Neuron (in vitro differentiated cells): ENCODE measurements at regions not wholly inside any gene's neighbourhood (a gene's known extent, or its start where the extent isn't known, plus 50 kb on each side); places are given as distances from the start of the nearest gene placed in this dataset.

Experiments used
- H2AFZ ChIP-seq: one replicate; pipeline ENCODE4 v1.6.1; 2013; ENCODE audit warnings: low read depth, mild to moderate bottlenecking, inconsistent platforms, low read length, moderate library complexity
- H3K27me3 ChIP-seq: one replicate; pipeline ENCODE4 v1.6.1; 2013; ENCODE audit warnings: low read length; ENCODE audit not compliant: insufficient read depth
- H3K36me3 ChIP-seq: one replicate; pipeline ENCODE4 v1.6.1; 2013; ENCODE audit warnings: low read length; ENCODE audit not compliant: insufficient read depth
- H3K4me1 ChIP-seq: one replicate; pipeline ENCODE4 v1.6.1; 2013; ENCODE audit warnings: low read length; ENCODE audit not compliant: insufficient read depth
- H3K4me3 ChIP-seq: 2 replicates; pipeline ENCODE4 v1.5.1; 2013; ENCODE audit warnings: mild to moderate bottlenecking, low read length, moderate library complexity
- H3K9me3 ChIP-seq: one replicate; pipeline ENCODE4 v1.6.1; 2013; ENCODE audit warnings: low read length

DNA sequence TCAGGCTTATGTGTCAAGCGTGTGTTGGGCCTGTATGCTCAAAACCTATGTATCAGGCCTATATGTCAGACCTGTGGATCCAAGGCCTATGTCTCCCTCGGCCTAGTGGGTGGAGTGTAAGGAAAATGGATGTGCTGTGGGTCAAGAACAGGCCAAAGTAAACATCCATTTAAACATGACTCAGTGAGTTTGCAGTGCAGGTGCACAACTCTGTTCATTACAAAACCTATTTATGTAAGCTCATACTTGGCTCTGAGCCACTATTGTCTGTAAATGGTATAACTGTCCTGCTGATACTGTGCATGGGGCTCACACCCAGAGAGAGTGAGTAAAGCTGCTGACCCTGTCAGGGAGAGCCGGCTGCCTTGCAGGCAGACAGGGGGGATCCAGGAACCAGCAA is 249.7 kb upstream of the AVPR1A start:
- H2AFZ ChIP-seq = no peak overlapping the region

DNA sequence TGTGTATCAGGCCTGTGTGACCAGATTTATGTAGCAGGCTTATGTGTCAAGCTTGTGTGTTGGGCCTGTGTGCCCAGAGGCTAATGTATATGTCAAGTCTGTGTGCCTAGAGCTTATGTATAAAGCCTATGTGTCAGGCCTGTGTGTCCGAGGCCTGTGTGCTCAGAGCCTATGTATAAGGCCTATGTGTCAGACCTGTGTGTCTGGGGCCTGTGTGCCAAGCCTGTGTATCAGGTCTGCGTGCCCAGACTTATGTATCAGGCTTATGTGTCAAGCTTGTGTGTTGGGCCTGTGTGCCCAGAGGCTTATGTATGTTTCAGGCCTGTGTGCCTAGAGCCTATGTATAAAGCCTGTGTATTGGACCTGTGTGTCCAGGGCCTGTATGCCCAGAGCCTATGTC is 249.3 kb upstream of the AVPR1A start:
- Histone ChIP-seq H3K4me1 (no peaks in the 10 kb centered on the region), H3K36me3 (no peaks in the 10 kb centered on the region), H3K4me3 (no peak overlapping the region), H2AFZ (no peak overlapping the region), H3K27me3 (no peaks in the 10 kb centered on the region), H3K9me3 (no peaks in the 10 kb centered on the region)

More for the DNA sequence above, 249.7 kb upstream of the AVPR1A start:
- no peaks in the 10 kb centered on the region for H3K4me1 ChIP-seq
- no peaks in the 10 kb centered on the region for H3K27me3 ChIP-seq
- no peaks in the 10 kb centered on the region for H3K9me3 ChIP-seq
- no peaks in the 10 kb centered on the region for H3K36me3 ChIP-seq
- no peak overlapping the region for H3K4me3 ChIP-seq

GRCh38 chr12:63397807-63398206 is 246.8 kb upstream of the AVPR1A start:
- Histone ChIP-seq H3K4me3 (no peak overlapping the region), H3K4me1 (no peaks in the 10 kb centered on the region), H3K9me3 (no peaks in the 10 kb centered on the region), H2AFZ (no peak overlapping the region), H3K27me3 (no peaks in the 10 kb centered on the region), H3K36me3 (no peaks in the 10 kb centered on the region)

DNA sequence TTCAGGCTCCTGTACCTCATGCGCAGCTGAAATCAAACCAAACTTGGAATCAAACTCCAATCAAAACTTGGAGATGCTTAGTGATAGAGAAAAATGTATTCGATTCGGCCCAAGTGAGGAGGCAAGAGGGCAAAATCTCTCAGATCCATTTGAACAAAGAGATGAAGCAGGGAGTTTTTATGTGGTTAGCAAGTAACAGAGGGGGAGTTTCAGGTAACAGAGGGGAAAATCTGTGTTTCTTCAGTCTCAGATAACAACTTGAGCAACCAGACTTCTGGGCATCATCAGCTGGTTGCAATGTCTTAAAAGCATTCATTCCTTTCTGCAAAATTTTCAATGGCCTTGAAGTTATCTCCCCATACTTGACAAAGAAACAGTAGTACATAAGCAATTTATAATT is 245.1 kb upstream of the AVPR1A start:
- no peak overlapping the region for H2AFZ ChIP-seq
- no peaks in the 10 kb centered on the region for H3K27me3 ChIP-seq
- H3K4me3 ChIP-seq = no peak overlapping the region
- H3K4me1 ChIP-seq = no peaks in the 10 kb centered on the region
- no peaks in the 10 kb centered on the region for H3K36me3 ChIP-seq
- H3K9me3 ChIP-seq = no peaks in the 10 kb centered on the region

- no peaks in the 10 kb centered on the region for H3K36me3 ChIP-seq
- no peaks in the 10 kb centered on the region for H3K4me1 ChIP-seq
- no peaks in the 10 kb centered on the region for H3K27me3 ChIP-seq
- H3K9me3 ChIP-seq = no peaks in the 10 kb centered on the region
- H2AFZ ChIP-seq = no peak overlapping the region
- H3K4me3 ChIP-seq = no peak overlapping the region
Observed at GRCh38 chr12:63394983-63395382, 244.0 kb upstream of the AVPR1A start.

DNA sequence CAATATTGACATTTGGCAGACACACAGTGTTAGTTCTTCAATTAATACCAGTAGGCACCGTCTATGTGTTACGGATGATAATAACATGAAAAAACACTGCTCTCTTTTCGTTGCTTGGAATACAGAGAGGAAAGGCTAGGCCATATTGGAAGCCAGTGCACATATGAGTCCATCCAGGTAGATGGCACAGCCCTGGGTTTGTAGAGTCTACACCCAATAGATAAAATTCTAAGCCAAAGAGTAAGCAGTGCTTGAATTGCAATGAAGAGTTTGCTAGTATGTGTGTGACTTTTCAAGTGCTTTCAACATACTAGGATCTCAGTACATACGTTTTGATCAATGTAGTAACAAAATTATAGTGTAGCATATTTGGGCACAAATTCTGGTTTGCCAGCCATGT is 243.3 kb upstream of the AVPR1A start:
- no peak overlapping the region for H3K4me3 ChIP-seq
- H3K27me3 ChIP-seq = no peaks in the 10 kb centered on the region
- no peak overlapping the region for H2AFZ ChIP-seq
- H3K4me1 ChIP-seq = no peaks in the 10 kb centered on the region
- no peaks in the 10 kb centered on the region for H3K9me3 ChIP-seq
- no peaks in the 10 kb centered on the region for H3K36me3 ChIP-seq

- Histone ChIP-seq H3K4me3 (no peak overlapping the region), H3K36me3 (no peaks in the 10 kb centered on the region), H3K9me3 (no peaks in the 10 kb centered on the region), H3K4me1 (no peaks in the 10 kb centered on the region), H3K27me3 (no peaks in the 10 kb centered on the region), H2AFZ (no peak overlapping the region)
Observed at GRCh38 chr12:63389211-63389610, 238.2 kb upstream of the AVPR1A start.

DNA sequence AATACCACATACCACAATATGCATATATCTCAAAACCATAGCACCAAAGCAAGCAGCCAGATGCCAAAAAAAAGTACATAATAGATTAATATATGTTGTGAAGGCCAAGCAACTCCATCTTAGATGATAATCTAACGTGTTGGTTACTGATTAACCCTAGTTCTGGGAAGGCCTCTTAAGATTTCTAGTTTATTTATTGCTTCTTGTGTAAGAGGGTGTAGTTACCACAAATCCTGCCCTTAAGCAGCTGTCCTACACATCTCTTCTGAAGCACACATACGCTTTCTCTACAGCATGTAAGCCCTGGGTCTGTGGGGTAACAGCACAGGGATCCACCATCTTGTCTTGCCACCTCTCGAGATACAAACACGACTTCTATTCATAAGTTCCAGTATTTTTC is 236.8 kb upstream of the AVPR1A start:
- no peaks in the 10 kb centered on the region for H3K27me3 ChIP-seq
- H3K9me3 ChIP-seq = no peaks in the 10 kb centered on the region
- no peak overlapping the region for H3K4me3 ChIP-seq
- no peak overlapping the region for H2AFZ ChIP-seq
- H3K4me1 ChIP-seq = no peaks in the 10 kb centered on the region
- no peaks in the 10 kb centered on the region for H3K36me3 ChIP-seq

GRCh38 chr12:63382930-63383329 is 231.9 kb upstream of the AVPR1A start:
- Histone ChIP-seq H3K4me1 (no peaks in the 10 kb centered on the region), H3K9me3 (no peaks in the 10 kb centered on the region), H2AFZ (no peak overlapping the region), H3K4me3 (no peak overlapping the region), H3K27me3 (no peaks in the 10 kb centered on the region), H3K36me3 (no peaks in the 10 kb centered on the region)

DNA sequence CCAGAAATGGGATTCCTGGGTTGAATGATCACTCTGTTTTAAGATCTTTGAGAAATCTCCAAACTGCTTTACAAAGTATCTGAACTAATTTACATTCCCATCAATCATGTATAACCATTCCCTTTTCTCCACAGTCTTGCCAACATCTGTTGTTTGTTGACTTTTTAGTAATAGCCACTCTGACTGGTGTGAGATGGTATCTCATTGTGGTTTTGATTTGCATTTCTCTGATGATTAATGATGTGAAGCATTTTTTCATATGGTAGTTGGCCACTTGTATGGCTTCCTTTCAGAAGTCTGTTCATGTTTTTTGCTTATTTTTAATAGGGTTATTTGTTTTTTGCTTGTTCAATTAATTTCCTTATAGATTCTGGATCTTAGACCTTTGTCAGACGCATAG is 211.8 kb upstream of the AVPR1A start:
- no peaks in the 10 kb centered on the region for H3K4me1 ChIP-seq
- no peak overlapping the region for H2AFZ ChIP-seq
- no peak overlapping the region for H3K4me3 ChIP-seq
- no peaks in the 10 kb centered on the region for H3K27me3 ChIP-seq
- H3K36me3 ChIP-seq = no peaks in the 10 kb centered on the region
- no peaks in the 10 kb centered on the region for H3K9me3 ChIP-seq

DNA sequence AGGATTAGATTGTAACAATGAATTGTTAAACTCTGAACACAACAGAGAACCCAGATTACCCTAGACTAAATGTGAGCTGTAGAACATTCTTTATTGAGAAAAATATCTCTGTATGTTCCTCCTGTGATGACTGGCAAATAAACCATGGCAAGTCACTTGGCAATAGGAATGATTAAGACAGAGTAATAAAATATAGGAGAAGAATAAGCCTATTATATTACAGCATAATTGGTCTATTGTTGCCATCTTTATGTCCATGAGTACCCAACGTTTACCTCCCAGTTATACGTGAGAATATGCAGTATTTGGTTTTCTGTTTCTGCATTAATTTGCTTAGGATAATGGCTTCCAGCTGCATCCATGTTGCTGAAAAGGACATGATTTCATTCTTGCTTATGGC is 211.2 kb upstream of the AVPR1A start:
- H3K9me3 ChIP-seq = no peaks in the 10 kb centered on the region
- no peaks in the 10 kb centered on the region for H3K36me3 ChIP-seq
- H3K27me3 ChIP-seq = no peaks in the 10 kb centered on the region
- H2AFZ ChIP-seq = no peak overlapping the region
- no peaks in the 10 kb centered on the region for H3K4me1 ChIP-seq
- no peak overlapping the region for H3K4me3 ChIP-seq

DNA sequence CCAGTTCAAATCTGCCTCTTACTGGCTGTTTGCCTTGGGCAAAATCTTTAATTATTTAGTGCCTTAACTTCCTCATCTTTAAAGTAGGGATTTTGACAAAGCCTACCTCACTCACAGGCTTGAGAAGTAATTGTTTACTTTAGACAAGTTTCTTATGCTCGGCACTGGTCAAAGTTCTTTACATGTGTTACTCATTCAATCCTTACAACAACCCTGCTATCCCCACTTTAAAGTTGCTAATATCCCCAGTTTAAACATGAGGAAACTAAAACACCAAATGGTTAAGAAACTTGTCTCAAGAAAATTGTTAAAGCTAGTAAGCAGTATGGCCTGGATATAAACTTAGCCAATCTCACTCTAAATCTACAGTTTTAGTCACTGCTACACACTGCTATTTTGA is 204.0 kb upstream of the AVPR1A start:
- no peaks in the 10 kb centered on the region for H3K9me3 ChIP-seq
- H2AFZ ChIP-seq = no peak overlapping the region

DNA sequence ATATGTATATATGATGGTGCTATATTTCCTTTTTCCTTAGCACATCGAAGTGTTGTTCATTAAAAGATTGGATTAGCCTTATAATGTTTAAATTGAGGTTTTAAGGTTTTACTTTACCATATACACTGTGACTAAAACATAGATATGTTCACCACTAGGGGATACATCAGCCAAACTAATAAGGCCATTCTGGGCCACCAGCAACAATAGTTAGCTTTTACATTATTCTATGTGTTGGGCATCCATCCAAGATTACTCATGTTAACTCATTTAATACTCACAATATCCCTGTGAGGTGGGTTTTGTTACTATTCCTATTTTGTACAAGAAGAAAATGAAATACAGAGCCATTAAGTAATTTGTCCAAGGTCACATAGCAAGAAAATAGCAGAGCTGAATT is 202.6 kb upstream of the AVPR1A start:
- Histone ChIP-seq H3K4me1 (no peaks in the 10 kb centered on the region), H3K27me3 (no peaks in the 10 kb centered on the region), H3K4me3 (no peak overlapping the region), H2AFZ (no peak overlapping the region), H3K9me3 (no peaks in the 10 kb centered on the region), H3K36me3 (no peaks in the 10 kb centered on the region)

More for the DNA sequence above, 204.0 kb upstream of the AVPR1A start:
- no peaks in the 10 kb centered on the region for H3K36me3 ChIP-seq
- no peak overlapping the region for H3K4me3 ChIP-seq
- no peaks in the 10 kb centered on the region for H3K4me1 ChIP-seq
- no peaks in the 10 kb centered on the region for H3K27me3 ChIP-seq

DNA sequence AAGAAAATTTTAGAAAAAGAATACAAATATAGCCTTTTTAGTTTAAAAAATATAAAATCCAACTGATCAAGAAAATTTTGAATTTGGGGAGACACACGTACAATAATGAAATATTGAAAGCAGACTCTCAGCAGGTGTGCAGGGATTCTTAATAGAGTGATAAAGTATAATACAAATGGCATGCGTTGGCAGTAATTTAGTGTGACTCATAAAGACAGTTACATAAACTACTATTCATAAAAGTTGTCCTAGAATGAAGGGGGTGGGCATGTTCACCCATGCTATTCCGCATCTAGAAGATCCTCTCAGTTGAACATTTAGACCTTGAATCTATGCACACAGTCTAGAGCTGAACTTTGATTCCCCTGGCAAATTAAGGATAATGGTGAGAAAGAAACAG is 200.4 kb upstream of the AVPR1A start:
- H3K9me3 ChIP-seq = no peaks in the 10 kb centered on the region
- H2AFZ ChIP-seq = no peak overlapping the region
- H3K4me1 ChIP-seq = no peaks in the 10 kb centered on the region
- H3K36me3 ChIP-seq = no peaks in the 10 kb centered on the region
- no peaks in the 10 kb centered on the region for H3K27me3 ChIP-seq
- no peak overlapping the region for H3K4me3 ChIP-seq
